ENCODE measurements at regions not wholly inside any gene's neighbourhood (a gene's known extent, or its start where the extent isn't known, plus 50 kb on each side); places are given as distances from the start of the nearest gene placed in this dataset.
"Not testable (repeated sequence)": the region's sequence is repeated elsewhere in the genome, so short reads cannot be mapped to it uniquely, and the experiment has no call there.

GRCh38 chr9:61447189-61447588 lies 257.4 kb downstream of the SPATA31A7 start:
- H3K27ac ChIP-seq (ENCODE audit: low read length); H3K36me3 ChIP-seq (ENCODE audit: control insufficient read depth, low read depth, low read length); H3K4me3 ChIP-seq (ENCODE audit: low read length); H3K9me3 ChIP-seq (ENCODE audit: control insufficient read depth, low read depth, low read length); H3K4me1 ChIP-seq (ENCODE audit: control insufficient read depth, low read depth, low read length); H3K27me3 ChIP-seq (ENCODE audit: control insufficient read depth, insufficient read depth, low read length); H3K9ac ChIP-seq (ENCODE audit: low read length): not testable (repeated sequence)

- not testable (repeated sequence) for H3K4me3 ChIP-seq (ENCODE audit: low read length); H3K36me3 ChIP-seq (ENCODE audit: control insufficient read depth, low read depth, low read length); H3K27me3 ChIP-seq (ENCODE audit: control insufficient read depth, insufficient read depth, low read length); H3K9ac ChIP-seq (ENCODE audit: low read length); H3K9me3 ChIP-seq (ENCODE audit: control insufficient read depth, low read depth, low read length); H3K27ac ChIP-seq (ENCODE audit: low read length); H3K4me1 ChIP-seq (ENCODE audit: control insufficient read depth, low read depth, low read length)
Observed at GRCh38 chr9:61460860-61461259, 271.0 kb downstream of the SPATA31A7 start.

Measured in iPS-18a (cell line).